Endothelial cell of umbilical vein (primary cell): ENCODE measurements at regions not wholly inside any gene's neighbourhood (a gene's known extent, or its start where the extent isn't known, plus 50 kb on each side); places are given as distances from the start of the nearest gene placed in this dataset.

Experiments used
- EZH2 ChIP-seq: IDR thresholded peaks from 2 replicates; pipeline ENCODE4 v1.6.1; 2012; ENCODE audit warnings: borderline replicate concordance, low read depth, mild to moderate bottlenecking, moderate library complexity, low read length, inconsistent platforms; ENCODE audit not compliant: severe bottlenecking
- FOS ChIP-seq: IDR thresholded peaks from 2 replicates; pipeline ENCODE4 v1.6.1; 2011; ENCODE audit warnings: mild to moderate bottlenecking, low read length, moderate library complexity, borderline replicate concordance; ENCODE audit not compliant: insufficient read depth
- GATA2 ChIP-seq: IDR thresholded peaks from 2 replicates; pipeline ENCODE4 v1.7.0; 2011; ENCODE audit warnings: low read depth, mild to moderate bottlenecking, moderate library complexity, mixed read lengths, low read length; ENCODE audit not compliant: insufficient read length, insufficient read depth
- JUN ChIP-seq: IDR thresholded peaks from 2 replicates; pipeline ENCODE4 v1.6.1; 2011; ENCODE audit warnings: borderline replicate concordance, low read depth; ENCODE audit not compliant: insufficient read length, insufficient read depth
- MYC ChIP-seq: IDR thresholded peaks from one replicate; pipeline ENCODE4 v1.6.1; 2011; ENCODE audit warnings: mild to moderate bottlenecking, low read depth, low read length
- POLR2A ChIP-seq: IDR thresholded peaks from 2 replicates; pipeline ENCODE4 v1.6.1; 2012; ENCODE audit warnings: low read depth, mild to moderate bottlenecking, control low read depth, low read length
- POLR2AphosphoS5 ChIP-seq: IDR thresholded peaks from 2 replicates; pipeline ENCODE4 v1.6.1; 2012; ENCODE audit warnings: low read depth, mild to moderate bottlenecking, control low read depth, low read length, moderate library complexity; ENCODE audit not compliant: insufficient read depth
- TF ChIP-seq, protein P1 (sequence below), 2 donors: IDR thresholded peaks; 1 replicate in 1 of 2; 2 replicates in 1 of 2; pipeline ENCODE4 v1.5.1; 2011; ENCODE audit warnings: low read length in 2 of 2, mild to moderate bottlenecking in 2 of 2, moderate library complexity in 2 of 2, control low read depth in 1 of 2, inconsistent platforms in 1 of 2, low read depth in 1 of 2; ENCODE audit not compliant: insufficient read depth in 1 of 2; ENCODE audit errors: extremely low read depth in 1 of 2
- TF ChIP-seq, protein P2 (sequence below): IDR thresholded peaks from 2 replicates; pipeline ENCODE4 v1.6.1; 2011; ENCODE audit not compliant: insufficient read depth, insufficient read length

DNA sequence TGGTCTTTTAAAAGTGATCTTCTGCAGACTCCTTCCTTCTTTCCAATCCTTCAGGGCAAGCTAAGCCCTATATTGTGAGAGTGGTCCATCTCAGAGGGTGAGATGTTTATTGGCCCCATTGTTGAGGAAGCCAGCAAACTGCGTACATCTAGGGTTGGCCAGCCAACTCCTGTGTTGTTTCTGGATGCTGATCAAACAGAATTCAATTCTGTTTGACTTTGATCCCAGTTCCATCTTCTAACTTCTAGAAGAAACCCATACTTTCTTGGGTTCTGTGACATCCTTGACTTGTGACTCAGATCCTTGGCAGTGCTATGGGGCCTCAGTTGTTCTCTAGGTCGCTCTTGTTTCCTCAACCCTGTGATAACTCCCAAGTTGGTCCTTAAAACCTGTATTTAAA lies 116.2 kb downstream of the LSMEM1 start:
- TF ChIP-seq, protein P1, sequence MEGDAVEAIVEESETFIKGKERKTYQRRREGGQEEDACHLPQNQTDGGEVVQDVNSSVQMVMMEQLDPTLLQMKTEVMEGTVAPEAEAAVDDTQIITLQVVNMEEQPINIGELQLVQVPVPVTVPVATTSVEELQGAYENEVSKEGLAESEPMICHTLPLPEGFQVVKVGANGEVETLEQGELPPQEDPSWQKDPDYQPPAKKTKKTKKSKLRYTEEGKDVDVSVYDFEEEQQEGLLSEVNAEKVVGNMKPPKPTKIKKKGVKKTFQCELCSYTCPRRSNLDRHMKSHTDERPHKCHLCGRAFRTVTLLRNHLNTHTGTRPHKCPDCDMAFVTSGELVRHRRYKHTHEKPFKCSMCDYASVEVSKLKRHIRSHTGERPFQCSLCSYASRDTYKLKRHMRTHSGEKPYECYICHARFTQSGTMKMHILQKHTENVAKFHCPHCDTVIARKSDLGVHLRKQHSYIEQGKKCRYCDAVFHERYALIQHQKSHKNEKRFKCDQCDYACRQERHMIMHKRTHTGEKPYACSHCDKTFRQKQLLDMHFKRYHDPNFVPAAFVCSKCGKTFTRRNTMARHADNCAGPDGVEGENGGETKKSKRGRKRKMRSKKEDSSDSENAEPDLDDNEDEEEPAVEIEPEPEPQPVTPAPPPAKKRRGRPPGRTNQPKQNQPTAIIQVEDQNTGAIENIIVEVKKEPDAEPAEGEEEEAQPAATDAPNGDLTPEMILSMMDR (IDR thresholded peaks at IDR 0.05; ENCODE audit: extremely low read depth in 1 of 2, insufficient read depth in 1 of 2, low read depth in 1 of 2, low read length in 2 of 2) = no peak
- TF ChIP-seq POLR2A = no peak
- TF ChIP-seq, protein P2, sequence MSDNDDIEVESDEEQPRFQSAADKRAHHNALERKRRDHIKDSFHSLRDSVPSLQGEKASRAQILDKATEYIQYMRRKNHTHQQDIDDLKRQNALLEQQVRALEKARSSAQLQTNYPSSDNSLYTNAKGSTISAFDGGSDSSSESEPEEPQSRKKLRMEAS = no peak
- no peak for TF ChIP-seq EZH2
- no peak for TF ChIP-seq POLR2AphosphoS5
- TF ChIP-seq JUN = no peak
- TF ChIP-seq MYC = no peak
- TF ChIP-seq FOS = no peak
- no peak for TF ChIP-seq GATA2
